Esophagus muscularis mucosa (tissue), 4 donors: ENCODE measurements at regions not wholly inside any gene's neighbourhood (a gene's known extent, or its start where the extent isn't known, plus 50 kb on each side); places are given as distances from the start of the nearest gene placed in this dataset.

Source experiments
- DNase-seq: peaks from one replicate; pipeline ENCODE4 v3.0.0-alpha.2; 2017; ENCODE audit errors: extremely low spot score
- H3K27ac ChIP-seq, 4 donors: fragments of 200-600 bp; sonication (generic); replicated peaks in 1 of 4; 1 replicate in 3 of 4; 2 replicates in 1 of 4; pipeline ENCODE4 v1.5.1; 2016 to 2019; ENCODE audit warnings: mild to moderate bottlenecking in 1 of 4
- H3K27me3 ChIP-seq, 4 donors: fragments of 200-600 bp; sonication (generic); one replicate each; pipeline versions ENCODE4 v1.5.1 to v1.6.0; 2016 to 2019
- H3K36me3 ChIP-seq, 4 donors: fragments of 200-600 bp; sonication (generic); one replicate each; pipeline ENCODE4 v1.5.1; 2016 to 2019
- H3K4me1 ChIP-seq, 4 donors: fragments of 200-600 bp; sonication (generic); one replicate each; pipeline ENCODE4 v1.5.1; 2016 to 2019
- H3K4me3 ChIP-seq, 4 donors: fragments of 200-600 bp; sonication (generic); 1 replicate in 2 of 4; 2 replicates in 2 of 4; pipeline ENCODE4 v1.5.1; 2016 to 2019; ENCODE audit warnings: mild to moderate bottlenecking in 4 of 4, moderate library complexity in 1 of 4
- H3K9me3 ChIP-seq, 4 donors: fragments of 200-600 bp; sonication (generic); 1 replicate in 3 of 4; 2 replicates in 1 of 4; pipeline ENCODE4 v1.5.1; 2016 to 2019
- EP300 ChIP-seq: sonication (generic); formaldehyde crosslinking; IDR thresholded peaks from one replicate; pipeline ENCODE4 v1.6.1; 2017; ENCODE audit warnings: antibody characterized with exemption
- POLR2A ChIP-seq: fragments of 450-650 bp; IDR thresholded peaks from one replicate; pipeline ENCODE4 v1.6.1; 2017; ENCODE audit warnings: antibody characterized with exemption, moderate library complexity, mild to moderate bottlenecking, low read depth
- POLR2AphosphoS5 ChIP-seq, 2 donors: sonication (generic); formaldehyde crosslinking; IDR thresholded peaks; one replicate each; pipeline ENCODE4 v1.6.1; 2017; ENCODE audit warnings: antibody characterized with exemption in 2 of 2
- WGBS: methylation state at CpG from one replicate; pipeline ENCODE4 v1.1.5; 2018; 5-methylcytosine and 5-hydroxymethylcytosine counted together
- intact Hi-C: fragments of 100-400 bp; cut with DNase I; formaldehyde crosslinking; loops from one replicate; pipeline ENCODE4 v1.15.1; 2023
- TF ChIP-seq, protein P1 (sequence below), 3 experiments: fragments of 200-600 bp in 2 of 3; fragments of 450-650 bp in 1 of 3; sonication (generic) in 2 of 3; IDR thresholded peaks; one replicate each; pipeline ENCODE4 v1.5.1; 2017 to 2019; ENCODE audit warnings: antibody characterized with exemption in 3 of 3, mild to moderate bottlenecking in 2 of 3, moderate library complexity in 1 of 3

DNA sequence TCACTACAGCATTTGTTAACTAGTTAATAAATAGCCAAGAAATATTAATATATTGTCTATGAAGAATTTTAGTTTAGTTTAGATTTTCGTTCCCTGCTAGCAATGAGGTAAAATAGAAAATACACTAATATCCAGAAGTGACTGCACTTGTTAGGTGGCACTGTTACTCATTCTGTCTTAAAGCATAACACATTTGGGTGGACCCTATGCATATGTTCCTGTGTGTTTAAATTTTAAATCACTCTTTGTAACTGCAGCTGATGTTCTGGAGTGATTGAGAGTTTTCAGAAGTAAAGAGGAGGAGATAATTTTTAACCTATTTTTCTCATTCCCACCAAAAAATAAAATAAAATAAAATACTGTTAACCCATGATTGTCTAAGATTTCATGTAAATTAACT is 73.9 kb upstream of the SOX4 start:
- WGBS = 94% methylated on average over 1 of the region's 1 CpG
- H3K4me1 ChIP-seq = no peaks in the 10 kb centered on the region
- intact Hi-C loops = no loop called here

DNA sequence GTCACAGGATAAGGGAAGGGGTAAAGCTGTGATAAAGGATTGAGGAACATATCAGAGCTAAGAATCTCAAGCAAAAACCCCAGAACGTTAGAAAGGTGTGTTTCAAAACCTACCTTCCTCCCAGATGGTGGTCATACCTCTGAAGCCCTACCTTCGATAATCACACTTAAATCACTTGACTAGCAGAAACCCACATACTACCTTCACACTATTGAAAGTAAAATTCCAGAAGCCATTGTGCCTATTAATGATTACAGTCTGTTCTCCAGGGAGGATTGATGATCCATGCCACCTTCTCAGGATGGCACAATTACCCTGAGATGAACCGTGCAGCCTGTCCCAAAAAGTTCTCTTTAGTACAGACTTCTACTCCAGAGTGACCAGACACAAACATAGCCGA is 72.3 kb upstream of the SOX4 start:
- H3K9me3 ChIP-seq = no peaks in the 10 kb centered on the region
- no peak overlapping the region for H3K4me3 ChIP-seq
- intact Hi-C loops = no loop called here
- no peak for DNase-seq
- H3K36me3 ChIP-seq = no peaks in the 10 kb centered on the region
- no peak overlapping the region for H3K27ac ChIP-seq
- WGBS = 78% methylated on average over 4 of the region's 4 CpGs
- H3K27me3 ChIP-seq = no peaks in the 10 kb centered on the region
- no peaks in the 10 kb centered on the region for H3K4me1 ChIP-seq
- TF ChIP-seq, protein P1, sequence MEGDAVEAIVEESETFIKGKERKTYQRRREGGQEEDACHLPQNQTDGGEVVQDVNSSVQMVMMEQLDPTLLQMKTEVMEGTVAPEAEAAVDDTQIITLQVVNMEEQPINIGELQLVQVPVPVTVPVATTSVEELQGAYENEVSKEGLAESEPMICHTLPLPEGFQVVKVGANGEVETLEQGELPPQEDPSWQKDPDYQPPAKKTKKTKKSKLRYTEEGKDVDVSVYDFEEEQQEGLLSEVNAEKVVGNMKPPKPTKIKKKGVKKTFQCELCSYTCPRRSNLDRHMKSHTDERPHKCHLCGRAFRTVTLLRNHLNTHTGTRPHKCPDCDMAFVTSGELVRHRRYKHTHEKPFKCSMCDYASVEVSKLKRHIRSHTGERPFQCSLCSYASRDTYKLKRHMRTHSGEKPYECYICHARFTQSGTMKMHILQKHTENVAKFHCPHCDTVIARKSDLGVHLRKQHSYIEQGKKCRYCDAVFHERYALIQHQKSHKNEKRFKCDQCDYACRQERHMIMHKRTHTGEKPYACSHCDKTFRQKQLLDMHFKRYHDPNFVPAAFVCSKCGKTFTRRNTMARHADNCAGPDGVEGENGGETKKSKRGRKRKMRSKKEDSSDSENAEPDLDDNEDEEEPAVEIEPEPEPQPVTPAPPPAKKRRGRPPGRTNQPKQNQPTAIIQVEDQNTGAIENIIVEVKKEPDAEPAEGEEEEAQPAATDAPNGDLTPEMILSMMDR (IDR thresholded peaks at IDR 0.05) = no peak
- no peak for TF ChIP-seq POLR2AphosphoS5 (IDR thresholded peaks at IDR 0.05)
- TF ChIP-seq POLR2A = no peak
- no peak for TF ChIP-seq EP300

More for the DNA sequence above, 73.9 kb upstream of the SOX4 start:
- no peak for TF ChIP-seq EP300
- no peak for TF ChIP-seq POLR2A
- TF ChIP-seq, protein P1 (IDR thresholded peaks at IDR 0.05) = no peak
- TF ChIP-seq POLR2AphosphoS5 (IDR thresholded peaks at IDR 0.05) = no peak
- Histone ChIP-seq H3K9me3 (no peaks in the 10 kb centered on the region), H3K27me3 (no peaks in the 10 kb centered on the region), H3K4me3 (no peak overlapping the region), H3K27ac (no peak overlapping the region), H3K36me3 (no peaks in the 10 kb centered on the region)
- no peak for DNase-seq

DNA sequence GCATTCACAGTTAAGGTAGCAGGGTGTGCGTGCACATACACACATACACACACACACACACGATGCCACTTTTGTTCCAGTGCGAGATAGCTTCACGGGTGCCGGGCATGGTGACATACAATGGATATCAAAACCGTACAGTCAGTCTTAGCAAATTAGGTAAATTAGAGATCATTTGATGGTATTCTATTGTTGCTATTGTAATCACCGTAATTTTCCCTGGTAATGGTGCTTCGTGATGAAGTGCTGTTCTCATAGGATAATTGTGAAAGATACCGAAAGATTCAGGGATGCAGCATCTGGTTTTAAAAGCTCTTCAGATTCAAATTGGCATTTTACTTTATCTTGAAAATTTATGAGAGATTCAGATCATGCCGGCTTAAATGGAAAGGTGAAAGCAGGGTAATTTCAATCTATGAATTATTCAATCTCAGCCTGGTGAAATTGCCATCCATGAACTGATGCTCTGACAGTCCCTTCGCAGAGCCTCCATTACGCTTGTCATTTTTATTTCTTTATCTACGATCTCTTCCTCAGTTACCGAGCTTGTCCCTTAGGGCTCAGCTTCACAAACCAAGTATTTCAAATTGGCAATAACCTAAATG is 71.3 kb upstream of the SOX4 start:
- intact Hi-C loops = no loop called here
- DNase-seq = no peak
- H3K9me3 ChIP-seq = no peaks in the 10 kb centered on the region
- H3K27ac ChIP-seq = no peak overlapping the region
- H3K27me3 ChIP-seq = no peaks in the 10 kb centered on the region
- H3K4me1 ChIP-seq = no peaks in the 10 kb centered on the region
- WGBS = 93% methylated on average over 14 of the region's 14 CpGs
- H3K36me3 ChIP-seq = no peaks in the 10 kb centered on the region
- no peak overlapping the region for H3K4me3 ChIP-seq
- TF ChIP-seq EP300 (no peak), POLR2AphosphoS5 (IDR thresholded peaks at IDR 0.05) (no peak), POLR2A (no peak)
- TF ChIP-seq, protein P1 (IDR thresholded peaks at IDR 0.05) = no peak

DNA sequence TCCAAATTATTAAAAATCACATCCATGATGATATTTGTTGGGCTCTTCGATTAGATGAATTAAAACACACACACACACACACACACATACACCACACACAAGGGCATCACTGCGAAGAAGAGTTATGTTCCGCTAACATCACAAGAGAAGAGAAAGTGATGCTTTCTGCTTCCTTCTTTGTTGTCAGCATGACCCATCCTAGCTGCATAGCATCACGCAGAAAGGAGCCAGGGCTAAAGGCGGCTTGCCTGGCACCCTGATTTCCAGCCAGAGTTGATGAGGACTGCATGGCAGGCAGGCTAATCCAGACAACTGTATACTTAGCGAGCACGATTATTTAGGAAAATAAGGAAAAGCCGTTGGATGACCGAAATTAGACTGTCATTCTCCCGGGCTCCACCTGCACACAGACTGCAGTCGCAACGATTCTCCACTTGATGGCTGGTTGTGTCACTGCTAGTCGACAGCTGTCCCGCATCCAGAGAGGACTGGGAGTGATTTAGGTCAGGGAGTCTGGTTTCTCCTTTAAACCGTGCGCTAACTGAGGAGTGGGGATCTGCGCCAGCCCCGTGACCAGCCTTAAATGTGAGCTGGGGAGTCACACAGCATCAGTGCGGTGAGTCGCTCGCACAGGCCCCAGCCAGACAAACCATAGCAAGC is 70.6 kb upstream of the SOX4 start:
- WGBS = 73% methylated on average over 21 of the region's 21 CpGs
- Histone ChIP-seq H3K4me3 (no peak overlapping the region), H3K36me3 (no peaks in the 10 kb centered on the region), H3K27ac (no peak overlapping the region), H3K27me3 (no peaks in the 10 kb centered on the region), H3K9me3 (no peaks in the 10 kb centered on the region), H3K4me1 (no peaks in the 10 kb centered on the region)
- DNase-seq = no peak
- TF ChIP-seq POLR2AphosphoS5 (IDR thresholded peaks at IDR 0.05) = no peak
- no peak for TF ChIP-seq POLR2A
- TF ChIP-seq EP300 = no peak
- TF ChIP-seq, protein P1 (IDR thresholded peaks at IDR 0.05) = no peak
- intact Hi-C loops = no loop called here

DNA sequence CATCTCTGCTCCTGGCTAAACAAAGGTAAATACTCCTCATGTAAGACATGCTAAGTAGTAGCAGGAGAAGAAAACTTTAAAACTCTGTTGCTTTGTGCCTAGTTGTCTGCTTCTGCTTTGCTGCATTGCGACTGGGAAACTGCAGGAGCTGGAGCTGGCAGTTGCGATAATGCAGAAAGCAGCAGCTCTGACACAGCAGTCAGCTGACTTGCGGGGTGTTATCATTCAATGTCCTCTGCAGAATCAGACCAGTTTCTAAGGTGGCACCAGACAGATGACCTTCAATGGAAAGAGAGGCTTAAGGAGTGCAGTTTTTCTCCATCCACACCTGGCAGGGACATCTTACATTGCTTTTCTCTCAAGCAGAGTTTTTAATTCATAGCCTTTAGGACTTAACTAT is 69.9 kb upstream of the SOX4 start:
- H3K4me3 ChIP-seq = no peak overlapping the region
- TF ChIP-seq, protein P1 (IDR thresholded peaks at IDR 0.05) = no peak
- TF ChIP-seq EP300 (no peak), POLR2AphosphoS5 (IDR thresholded peaks at IDR 0.05) (no peak), POLR2A (no peak)
- no peak for DNase-seq
- H3K27me3 ChIP-seq = no peaks in the 10 kb centered on the region
- H3K27ac ChIP-seq = no peak overlapping the region
- H3K36me3 ChIP-seq = no peaks in the 10 kb centered on the region
- intact Hi-C loops = no loop called here
- H3K9me3 ChIP-seq = no peaks in the 10 kb centered on the region
- WGBS = 88% methylated on average over 3 of the region's 3 CpGs
- H3K4me1 ChIP-seq = no peaks in the 10 kb centered on the region
